Astrocyte (in vitro differentiated cells and primary cell): ENCODE measurements at regions not wholly inside any gene's neighbourhood (a gene's known extent, or its start where the extent isn't known, plus 50 kb on each side); places are given as distances from the start of the nearest gene placed in this dataset.

Experiments used
- DNase-seq: peaks from one replicate; pipeline ENCODE4 v3.0.0-alpha.2; 2010; ENCODE audit warnings: low read depth
- FAIRE-seq: peaks from 2 replicates; lab custom pipeline; 2011; peaks lifted over from hg19 to GRCh38; lab: Jason Lieb, UNC
- H2AFZ ChIP-seq: 2 replicates; pipeline ENCODE4 v1.6.0; 2012; ENCODE audit warnings: low read depth, low read length, inconsistent platforms
- H3K27ac ChIP-seq: 2 replicates; pipeline ENCODE4 v1.5.1; 2011; ENCODE audit warnings: low read depth, low read length, inconsistent platforms
- H3K27me3 ChIP-seq: 2 replicates; pipeline ENCODE4 v1.6.0; 2011; ENCODE audit warnings: low read length, inconsistent platforms; ENCODE audit not compliant: insufficient read depth
- H3K36me3 ChIP-seq: 2 replicates; pipeline ENCODE4 v1.5.1; 2011; ENCODE audit warnings: low read length, inconsistent platforms; ENCODE audit not compliant: insufficient read depth
- H3K4me1 ChIP-seq: 2 replicates; pipeline ENCODE4 v1.5.1; 2011; ENCODE audit warnings: low read length, inconsistent platforms; ENCODE audit not compliant: insufficient read depth
- H3K4me2 ChIP-seq: 2 replicates; pipeline ENCODE4 v1.6.0; 2012; ENCODE audit warnings: low read length, inconsistent platforms
- H3K4me3 ChIP-seq: 2 replicates; pipeline ENCODE4 v1.5.1; 2011; ENCODE audit warnings: low read depth, mild to moderate bottlenecking, low read length, inconsistent platforms; ENCODE audit not compliant: insufficient read depth
- H3K79me2 ChIP-seq: 2 replicates; pipeline ENCODE4 v1.6.0; 2012; ENCODE audit warnings: mild to moderate bottlenecking, low read length, inconsistent platforms; ENCODE audit not compliant: insufficient read depth
- H3K9ac ChIP-seq: 2 replicates; pipeline ENCODE4 v1.6.0; 2012; ENCODE audit warnings: mild to moderate bottlenecking, low read length, inconsistent platforms
- H3K9me3 ChIP-seq: 2 replicates; pipeline ENCODE4 v1.5.1; 2012; ENCODE audit warnings: low read depth, mild to moderate bottlenecking, low read length, inconsistent platforms; ENCODE audit not compliant: insufficient read depth
- H4K20me1 ChIP-seq: 2 replicates; pipeline ENCODE4 v1.6.0; 2012; ENCODE audit warnings: low read length, inconsistent platforms; ENCODE audit not compliant: insufficient read depth
- H3K27ac Mint-ChIP-seq: one replicate; pipeline ENCODE4 v1.8.0; 2021; ENCODE audit warnings: mild to moderate bottlenecking, mixed read lengths; ENCODE audit not compliant: unreplicated experiment
- H3K27me3 Mint-ChIP-seq: one replicate; pipeline ENCODE4 v1.8.0; 2021; ENCODE audit warnings: low read depth, mixed read lengths; ENCODE audit not compliant: unreplicated experiment
- H3K36me3 Mint-ChIP-seq: one replicate; pipeline ENCODE4 v1.8.0; 2021; ENCODE audit warnings: low read depth, mixed read lengths; ENCODE audit not compliant: unreplicated experiment
- H3K4me1 Mint-ChIP-seq: one replicate; pipeline ENCODE4 v1.8.0; 2021; ENCODE audit warnings: low read depth, mixed read lengths; ENCODE audit not compliant: unreplicated experiment
- H3K4me3 Mint-ChIP-seq: one replicate; pipeline ENCODE4 v1.8.0; 2021; ENCODE audit warnings: mild to moderate bottlenecking, moderate library complexity, mixed read lengths; ENCODE audit not compliant: unreplicated experiment
- H3K9me3 Mint-ChIP-seq: one replicate; pipeline ENCODE4 v1.8.0; 2021; ENCODE audit warnings: mild to moderate bottlenecking, mixed read lengths; ENCODE audit not compliant: unreplicated experiment
- EZH2 ChIP-seq: IDR thresholded peaks from 2 replicates; pipeline ENCODE4 v1.6.1; 2012; ENCODE audit warnings: mild to moderate bottlenecking, low read length, inconsistent platforms; ENCODE audit not compliant: insufficient read depth
- TF ChIP-seq, protein P1 (sequence below): IDR thresholded peaks from 2 replicates; pipeline ENCODE4 v1.5.1; 2011; ENCODE audit warnings: low read depth, mild to moderate bottlenecking, inconsistent platforms, low read length, moderate library complexity; ENCODE audit not compliant: insufficient read depth

DNA sequence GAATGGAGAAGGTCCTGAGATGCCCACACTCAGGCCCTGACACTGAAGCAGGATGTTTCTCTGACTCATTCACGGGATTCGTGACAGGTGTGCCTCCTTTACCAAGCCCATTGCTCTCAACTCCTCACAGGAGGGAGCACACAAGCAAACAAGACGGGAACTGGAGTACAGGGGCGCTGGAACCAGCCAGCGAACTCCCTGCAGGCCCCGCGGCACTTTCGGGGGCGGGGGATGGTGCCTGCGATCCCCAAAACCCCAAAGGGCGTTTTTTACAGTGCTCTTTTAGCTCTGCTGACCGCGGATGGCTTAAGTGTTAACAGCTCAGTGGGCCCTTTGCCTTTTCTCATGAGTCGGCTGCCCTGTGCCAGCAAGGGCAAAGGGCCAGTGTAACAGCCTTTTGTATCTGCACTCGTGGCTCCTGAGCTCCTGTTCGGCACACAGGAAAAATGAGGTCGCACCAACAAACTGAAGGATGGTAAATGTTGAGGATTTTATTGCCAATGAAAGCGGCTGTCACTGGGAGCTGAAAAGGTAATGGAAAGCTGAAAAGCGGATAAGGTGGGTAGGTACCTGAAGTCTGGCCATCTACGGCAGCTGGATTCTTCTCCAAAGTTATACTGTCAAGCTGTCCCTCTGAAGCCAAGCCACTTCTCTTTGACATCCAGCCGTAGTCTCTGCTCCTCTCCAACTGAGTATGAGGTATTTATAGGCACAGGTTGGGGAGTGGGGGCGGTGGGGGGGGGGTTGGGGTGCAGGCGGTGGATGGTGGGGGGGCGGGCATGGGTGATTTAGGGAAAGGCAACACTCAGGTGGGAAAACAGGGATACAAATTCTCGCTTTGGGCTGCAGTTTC lies 65.0 kb upstream of the TRPC4 start:
- no peak for DNase-seq
- no peak for FAIRE-seq
- Histone ChIP-seq H3K4me3 (no peak overlapping the region), H3K27ac (no peak overlapping the region), H3K4me2 (no peak overlapping the region), H3K27me3 (no peaks in the 10 kb centered on the region), H3K36me3 (no peaks in the 10 kb centered on the region), H2AFZ (no peak overlapping the region), H4K20me1 (no peaks in the 10 kb centered on the region), H3K9me3 (no peaks in the 10 kb centered on the region), H3K79me2 (no peaks in the 10 kb centered on the region), H3K4me1 (no peaks in the 10 kb centered on the region), H3K9ac (no peak overlapping the region)
- Mint-ChIP-seq H3K27me3 (peaks cover 5% of the 10 kb centered on the region), H3K9me3 (no peaks in the 10 kb centered on the region), H3K4me3 (no peak overlapping the region), H3K4me1 (no peaks in the 10 kb centered on the region), H3K36me3 (no peaks in the 10 kb centered on the region), H3K27ac (no peak overlapping the region)
- TF ChIP-seq, protein P1, sequence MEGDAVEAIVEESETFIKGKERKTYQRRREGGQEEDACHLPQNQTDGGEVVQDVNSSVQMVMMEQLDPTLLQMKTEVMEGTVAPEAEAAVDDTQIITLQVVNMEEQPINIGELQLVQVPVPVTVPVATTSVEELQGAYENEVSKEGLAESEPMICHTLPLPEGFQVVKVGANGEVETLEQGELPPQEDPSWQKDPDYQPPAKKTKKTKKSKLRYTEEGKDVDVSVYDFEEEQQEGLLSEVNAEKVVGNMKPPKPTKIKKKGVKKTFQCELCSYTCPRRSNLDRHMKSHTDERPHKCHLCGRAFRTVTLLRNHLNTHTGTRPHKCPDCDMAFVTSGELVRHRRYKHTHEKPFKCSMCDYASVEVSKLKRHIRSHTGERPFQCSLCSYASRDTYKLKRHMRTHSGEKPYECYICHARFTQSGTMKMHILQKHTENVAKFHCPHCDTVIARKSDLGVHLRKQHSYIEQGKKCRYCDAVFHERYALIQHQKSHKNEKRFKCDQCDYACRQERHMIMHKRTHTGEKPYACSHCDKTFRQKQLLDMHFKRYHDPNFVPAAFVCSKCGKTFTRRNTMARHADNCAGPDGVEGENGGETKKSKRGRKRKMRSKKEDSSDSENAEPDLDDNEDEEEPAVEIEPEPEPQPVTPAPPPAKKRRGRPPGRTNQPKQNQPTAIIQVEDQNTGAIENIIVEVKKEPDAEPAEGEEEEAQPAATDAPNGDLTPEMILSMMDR = no peak
- TF ChIP-seq EZH2 = no peak

DNA sequence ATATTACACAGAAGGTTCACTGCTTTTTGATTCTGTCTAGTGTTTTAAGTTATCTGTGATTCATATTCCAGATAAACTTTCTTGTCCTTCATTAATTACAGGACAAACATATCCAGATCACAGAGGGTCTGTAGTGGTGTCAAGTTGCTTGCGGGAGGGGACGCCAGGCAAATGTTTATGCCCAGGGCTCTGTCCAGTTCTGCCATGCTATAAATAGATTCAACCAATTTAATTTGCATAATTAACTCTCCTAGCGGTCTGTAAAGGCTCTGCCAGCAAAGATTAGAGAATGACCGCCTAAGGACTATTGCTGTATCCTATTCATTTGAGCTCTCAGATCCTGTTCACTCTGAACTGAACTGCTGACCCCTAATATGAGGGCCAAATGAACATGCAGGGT lies 59.7 kb upstream of the TRPC4 start:
- Histone ChIP-seq H3K79me2 (no peaks in the 10 kb centered on the region), H3K9ac (no peak overlapping the region), H3K4me1 (no peaks in the 10 kb centered on the region), H3K27ac (no peak overlapping the region), H3K4me2 (no peak overlapping the region), H4K20me1 (no peaks in the 10 kb centered on the region), H3K36me3 (no peaks in the 10 kb centered on the region), H3K4me3 (no peak overlapping the region), H3K27me3 (no peaks in the 10 kb centered on the region), H2AFZ (no peak overlapping the region), H3K9me3 (no peaks in the 10 kb centered on the region)
- no peak for TF ChIP-seq EZH2
- TF ChIP-seq, protein P1 = no peak
- no peak for DNase-seq
- Mint-ChIP-seq H3K4me3 (no peak overlapping the region), H3K9me3 (no peaks in the 10 kb centered on the region), H3K27me3 (peaks cover 3% of the 10 kb centered on the region), H3K4me1 (no peaks in the 10 kb centered on the region), H3K36me3 (no peaks in the 10 kb centered on the region), H3K27ac (no peak overlapping the region)
- FAIRE-seq = no peak

DNA sequence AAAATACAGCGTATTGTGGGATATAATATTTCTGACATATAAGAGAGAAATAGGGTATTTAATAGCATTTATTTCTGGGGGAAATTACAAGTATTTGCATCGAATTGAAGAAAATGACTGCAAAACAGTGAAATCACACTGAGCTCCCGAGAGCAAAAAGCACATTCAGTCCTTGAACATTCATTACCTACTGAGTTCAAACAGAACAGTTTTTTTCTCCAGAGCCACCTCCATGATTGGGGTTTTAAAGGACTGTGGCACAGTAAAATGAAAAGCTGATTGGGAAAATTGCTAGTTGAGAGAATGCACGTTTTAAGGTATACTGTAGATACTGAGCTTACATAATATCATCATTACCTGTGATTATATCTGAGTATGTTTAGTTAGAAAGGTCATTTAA lies 58.0 kb upstream of the TRPC4 start:
- H3K79me2 ChIP-seq = no peaks in the 10 kb centered on the region
- no peak overlapping the region for H2AFZ ChIP-seq
- TF ChIP-seq EZH2 = no peak
- TF ChIP-seq, protein P1 = no peak
- H3K27ac Mint-ChIP-seq = no peak overlapping the region
- H3K27me3 Mint-ChIP-seq = peaks cover 3% of the 10 kb centered on the region
- H3K27me3 ChIP-seq = no peaks in the 10 kb centered on the region
- H3K36me3 ChIP-seq = no peaks in the 10 kb centered on the region
- no peaks in the 10 kb centered on the region for H4K20me1 ChIP-seq
- FAIRE-seq (no peak), DNase-seq (no peak)
- no peaks in the 10 kb centered on the region for H3K36me3 Mint-ChIP-seq
- no peak overlapping the region for H3K4me3 Mint-ChIP-seq
- no peaks in the 10 kb centered on the region for H3K9me3 ChIP-seq
- no peaks in the 10 kb centered on the region for H3K4me1 ChIP-seq
- H3K9me3 Mint-ChIP-seq = no peaks in the 10 kb centered on the region
- peaks cover 5% of the 10 kb centered on the region for H3K4me1 Mint-ChIP-seq
- H3K27ac ChIP-seq = no peak overlapping the region
- H3K4me2 ChIP-seq = no peak overlapping the region
- no peak overlapping the region for H3K4me3 ChIP-seq
- H3K9ac ChIP-seq = no peak overlapping the region
